ENCODE measurements at regions not wholly inside any gene's neighbourhood (a gene's known extent, or its start where the extent isn't known, plus 50 kb on each side); places are given as distances from the start of the nearest gene placed in this dataset.

DNA sequence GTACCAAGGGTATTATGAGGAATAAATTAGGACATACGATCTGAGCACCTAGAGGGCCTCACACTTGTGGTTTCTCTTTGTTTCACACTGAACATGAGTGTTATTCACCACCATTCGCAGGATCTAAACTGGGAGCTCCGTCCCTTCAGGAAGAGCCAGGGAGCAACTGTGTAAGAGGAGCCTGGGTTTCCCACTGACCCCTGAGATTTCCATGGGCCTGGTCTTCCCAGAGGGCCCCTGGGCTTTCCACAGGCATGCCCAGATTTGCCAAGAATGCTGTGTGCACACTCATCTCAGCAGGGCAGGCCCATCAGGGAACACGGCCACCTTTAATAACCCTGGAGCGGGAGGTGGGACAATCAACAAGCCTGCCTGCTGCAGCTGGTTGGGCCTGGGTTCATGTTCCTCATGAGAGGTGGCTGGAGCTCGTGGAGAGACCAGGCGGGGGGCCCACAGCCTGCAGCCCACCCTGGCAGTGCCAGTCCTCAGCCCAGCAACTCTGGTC is 416.8 kb upstream of the MYT1L start:
- H3F3A ChIP-seq (ENCODE audit: insufficient read depth, low read length), result no peaks in the 10 kb centered on the region
- H3K4me2 ChIP-seq (ENCODE audit: low read length), result no peak overlapping the region
- no peaks in the 10 kb centered on the region for H3K4me1 ChIP-seq (ENCODE audit: insufficient read depth, low read length, severe bottlenecking)
- H3K79me2 ChIP-seq (ENCODE audit: insufficient read depth, low read length), result no peaks in the 10 kb centered on the region
- no peak overlapping the region for H2AFZ ChIP-seq (ENCODE audit: low read length)
- no peaks in the 10 kb centered on the region for H3K27me3 ChIP-seq (ENCODE audit: insufficient read depth, low read length)
- H3K9ac ChIP-seq (ENCODE audit: low read length), result no peak overlapping the region
- no peak overlapping the region for H3K27ac ChIP-seq (ENCODE audit: low read depth, low read length, poor library complexity, severe bottlenecking)
- no peaks in the 10 kb centered on the region for H3K36me3 ChIP-seq (ENCODE audit: insufficient read depth, low read length)
- TF ChIP-seq, protein P1, sequence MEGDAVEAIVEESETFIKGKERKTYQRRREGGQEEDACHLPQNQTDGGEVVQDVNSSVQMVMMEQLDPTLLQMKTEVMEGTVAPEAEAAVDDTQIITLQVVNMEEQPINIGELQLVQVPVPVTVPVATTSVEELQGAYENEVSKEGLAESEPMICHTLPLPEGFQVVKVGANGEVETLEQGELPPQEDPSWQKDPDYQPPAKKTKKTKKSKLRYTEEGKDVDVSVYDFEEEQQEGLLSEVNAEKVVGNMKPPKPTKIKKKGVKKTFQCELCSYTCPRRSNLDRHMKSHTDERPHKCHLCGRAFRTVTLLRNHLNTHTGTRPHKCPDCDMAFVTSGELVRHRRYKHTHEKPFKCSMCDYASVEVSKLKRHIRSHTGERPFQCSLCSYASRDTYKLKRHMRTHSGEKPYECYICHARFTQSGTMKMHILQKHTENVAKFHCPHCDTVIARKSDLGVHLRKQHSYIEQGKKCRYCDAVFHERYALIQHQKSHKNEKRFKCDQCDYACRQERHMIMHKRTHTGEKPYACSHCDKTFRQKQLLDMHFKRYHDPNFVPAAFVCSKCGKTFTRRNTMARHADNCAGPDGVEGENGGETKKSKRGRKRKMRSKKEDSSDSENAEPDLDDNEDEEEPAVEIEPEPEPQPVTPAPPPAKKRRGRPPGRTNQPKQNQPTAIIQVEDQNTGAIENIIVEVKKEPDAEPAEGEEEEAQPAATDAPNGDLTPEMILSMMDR (IDR thresholded peaks at IDR 0.05; ENCODE audit: low read length), result no peak
- no peak for TF ChIP-seq EZH2 (IDR thresholded peaks at IDR 0.05; ENCODE audit: borderline replicate concordance, low read length)
- no peaks in the 10 kb centered on the region for H4K20me1 ChIP-seq (ENCODE audit: insufficient read depth, low read length)
- H3K9me3 ChIP-seq (ENCODE audit: low read length), result no peaks in the 10 kb centered on the region
- no peaks in the 10 kb centered on the region for H3K9me2 ChIP-seq (ENCODE audit: low read depth, low read length)
- no peak overlapping the region for H3K4me3 ChIP-seq (ENCODE audit: low read depth, low read length, poor library complexity, severe bottlenecking)

DNA sequence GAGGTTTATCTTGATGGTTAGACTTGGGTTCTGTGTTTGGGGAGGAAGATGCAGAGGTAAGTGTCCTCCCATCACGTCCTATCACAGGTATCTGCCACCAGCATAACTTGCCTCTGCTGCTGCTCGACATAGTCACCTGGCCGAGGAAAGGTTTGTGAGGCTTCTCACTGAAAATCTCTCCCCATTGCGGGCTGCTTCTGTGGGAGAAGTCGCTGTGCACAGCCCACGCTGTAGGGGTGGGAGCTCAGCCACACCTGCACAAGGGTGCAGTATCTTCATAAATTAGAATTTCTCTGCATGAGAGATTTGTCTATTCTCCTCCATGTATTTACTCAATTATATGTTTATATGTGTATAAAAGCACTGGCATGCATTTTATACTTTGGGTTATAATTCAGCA is 415.7 kb upstream of the MYT1L start:
- Histone ChIP-seq H3K27me3 (ENCODE audit: insufficient read depth, low read length) (no peaks in the 10 kb centered on the region), H3K36me3 (ENCODE audit: insufficient read depth, low read length) (no peaks in the 10 kb centered on the region), H3K4me1 (ENCODE audit: insufficient read depth, low read length, severe bottlenecking) (no peaks in the 10 kb centered on the region), H3K9me2 (ENCODE audit: low read depth, low read length) (no peaks in the 10 kb centered on the region), H3K9me3 (ENCODE audit: low read length) (no peaks in the 10 kb centered on the region), H3K79me2 (ENCODE audit: insufficient read depth, low read length) (no peaks in the 10 kb centered on the region), H3F3A (ENCODE audit: insufficient read depth, low read length) (no peaks in the 10 kb centered on the region), H2AFZ (ENCODE audit: low read length) (no peak overlapping the region), H3K27ac (ENCODE audit: low read depth, low read length, poor library complexity, severe bottlenecking) (no peak overlapping the region), H3K4me2 (ENCODE audit: low read length) (no peak overlapping the region), H4K20me1 (ENCODE audit: insufficient read depth, low read length) (no peaks in the 10 kb centered on the region), H3K4me3 (ENCODE audit: low read depth, low read length, poor library complexity, severe bottlenecking) (no peak overlapping the region), H3K9ac (ENCODE audit: low read length) (no peak overlapping the region)
- TF ChIP-seq EZH2 (IDR thresholded peaks at IDR 0.05; ENCODE audit: borderline replicate concordance, low read length), result no peak
- TF ChIP-seq, protein P1 (IDR thresholded peaks at IDR 0.05; ENCODE audit: low read length), result no peak

DNA sequence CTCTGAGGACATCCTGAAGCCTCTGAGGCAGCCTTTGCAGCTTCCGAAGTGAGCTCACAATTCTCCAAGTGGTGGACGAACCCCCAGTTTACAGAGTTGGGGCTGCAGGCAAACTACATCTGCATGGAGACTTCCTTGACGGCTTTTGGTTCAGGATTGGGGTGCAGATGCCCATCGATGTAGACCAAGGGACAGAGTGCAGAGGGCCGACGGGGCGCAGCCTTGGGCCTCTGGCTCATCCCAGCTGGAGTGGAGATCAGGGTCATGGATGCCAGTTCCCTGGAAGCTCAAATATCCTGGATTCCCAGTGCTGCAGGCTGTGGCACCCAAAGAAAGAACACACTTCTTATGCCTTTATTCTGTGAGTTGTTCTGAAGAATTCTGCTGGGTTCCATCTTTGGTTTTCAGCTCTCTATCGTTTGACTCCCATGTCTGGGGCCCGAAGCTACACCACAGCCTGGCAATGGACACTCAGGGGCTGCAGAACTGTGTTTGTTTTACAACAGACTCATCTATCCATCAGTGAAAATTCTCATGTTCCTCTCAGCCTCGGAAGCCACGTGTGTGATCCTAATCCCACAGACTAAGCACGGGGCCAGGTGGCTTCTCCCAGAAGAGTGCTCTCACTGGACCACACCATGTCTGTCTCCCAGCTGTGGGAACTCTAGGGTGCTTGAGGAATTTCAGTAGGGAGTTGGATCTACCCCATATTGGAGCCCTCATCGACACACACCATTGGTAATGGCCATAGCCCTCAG is 414.1 kb upstream of the MYT1L start:
- H3K79me2 ChIP-seq (ENCODE audit: insufficient read depth, low read length), result no peaks in the 10 kb centered on the region
- no peaks in the 10 kb centered on the region for H3K9me3 ChIP-seq (ENCODE audit: low read length)
- no peak overlapping the region for H3K4me2 ChIP-seq (ENCODE audit: low read length)
- no peak overlapping the region for H3K9ac ChIP-seq (ENCODE audit: low read length)
- no peaks in the 10 kb centered on the region for H3K36me3 ChIP-seq (ENCODE audit: insufficient read depth, low read length)
- H3F3A ChIP-seq (ENCODE audit: insufficient read depth, low read length), result no peaks in the 10 kb centered on the region
- H3K4me1 ChIP-seq (ENCODE audit: insufficient read depth, low read length, severe bottlenecking), result no peaks in the 10 kb centered on the region
- no peaks in the 10 kb centered on the region for H3K9me2 ChIP-seq (ENCODE audit: low read depth, low read length)
- H4K20me1 ChIP-seq (ENCODE audit: insufficient read depth, low read length), result no peaks in the 10 kb centered on the region
- no peak overlapping the region for H3K27ac ChIP-seq (ENCODE audit: low read depth, low read length, poor library complexity, severe bottlenecking)
- no peaks in the 10 kb centered on the region for H3K27me3 ChIP-seq (ENCODE audit: insufficient read depth, low read length)
- no peak for TF ChIP-seq EZH2 (IDR thresholded peaks at IDR 0.05; ENCODE audit: borderline replicate concordance, low read length)
- TF ChIP-seq, protein P1 (IDR thresholded peaks at IDR 0.05; ENCODE audit: low read length), result no peak
- no peak overlapping the region for H3K4me3 ChIP-seq (ENCODE audit: low read depth, low read length, poor library complexity, severe bottlenecking)
- H2AFZ ChIP-seq (ENCODE audit: low read length), result no peak overlapping the region
